Ramos (cell line): ENCODE measurements at regions not wholly inside any gene's neighbourhood (a gene's known extent, or its start where the extent isn't known, plus 50 kb on each side); places are given as distances from the start of the nearest gene placed in this dataset.

Experiments used
- in situ Hi-C: fragments of 300-500 bp; cut with MboI; formaldehyde crosslinking; loops from one replicate; pipeline ENCODE4 v1.14.3; 2022; ENCODE audit warnings: low sequenced_read_pairs; ENCODE audit not compliant: unreplicated experiment

- in situ Hi-C loops: no loop called here
Observed at GRCh38 chr2:16326711-16327300, 338.8 kb downstream of the CYRIA start.

GRCh38 chr2:16325976-16326510 is 339.6 kb downstream of the CYRIA start:
- in situ Hi-C loops: no loop called here

- in situ Hi-C loops: no loop called here
Observed at GRCh38 chr2:16325016-16325975, 340.3 kb downstream of the CYRIA start.

DNA sequence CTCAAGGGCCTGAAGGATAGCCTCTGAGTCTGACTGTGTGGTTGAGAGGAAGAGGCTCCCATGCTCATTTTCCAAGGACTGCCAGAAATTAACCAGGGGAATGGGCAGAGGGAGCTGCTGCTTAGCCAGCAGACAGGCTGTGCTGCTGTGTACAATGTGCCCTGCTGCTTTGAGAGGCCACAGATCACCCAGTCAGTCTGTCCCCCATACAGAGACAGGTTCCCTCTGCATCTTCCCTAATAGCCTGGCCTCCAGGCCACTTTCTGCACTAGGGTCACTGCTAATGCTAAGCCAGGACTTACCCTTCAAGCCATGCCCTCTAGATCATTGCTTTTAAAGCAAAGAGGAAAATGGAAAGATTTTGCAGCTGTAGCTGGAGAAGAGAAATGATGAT is 341.1 kb downstream of the CYRIA start:
- in situ Hi-C loops: no loop called here

DNA sequence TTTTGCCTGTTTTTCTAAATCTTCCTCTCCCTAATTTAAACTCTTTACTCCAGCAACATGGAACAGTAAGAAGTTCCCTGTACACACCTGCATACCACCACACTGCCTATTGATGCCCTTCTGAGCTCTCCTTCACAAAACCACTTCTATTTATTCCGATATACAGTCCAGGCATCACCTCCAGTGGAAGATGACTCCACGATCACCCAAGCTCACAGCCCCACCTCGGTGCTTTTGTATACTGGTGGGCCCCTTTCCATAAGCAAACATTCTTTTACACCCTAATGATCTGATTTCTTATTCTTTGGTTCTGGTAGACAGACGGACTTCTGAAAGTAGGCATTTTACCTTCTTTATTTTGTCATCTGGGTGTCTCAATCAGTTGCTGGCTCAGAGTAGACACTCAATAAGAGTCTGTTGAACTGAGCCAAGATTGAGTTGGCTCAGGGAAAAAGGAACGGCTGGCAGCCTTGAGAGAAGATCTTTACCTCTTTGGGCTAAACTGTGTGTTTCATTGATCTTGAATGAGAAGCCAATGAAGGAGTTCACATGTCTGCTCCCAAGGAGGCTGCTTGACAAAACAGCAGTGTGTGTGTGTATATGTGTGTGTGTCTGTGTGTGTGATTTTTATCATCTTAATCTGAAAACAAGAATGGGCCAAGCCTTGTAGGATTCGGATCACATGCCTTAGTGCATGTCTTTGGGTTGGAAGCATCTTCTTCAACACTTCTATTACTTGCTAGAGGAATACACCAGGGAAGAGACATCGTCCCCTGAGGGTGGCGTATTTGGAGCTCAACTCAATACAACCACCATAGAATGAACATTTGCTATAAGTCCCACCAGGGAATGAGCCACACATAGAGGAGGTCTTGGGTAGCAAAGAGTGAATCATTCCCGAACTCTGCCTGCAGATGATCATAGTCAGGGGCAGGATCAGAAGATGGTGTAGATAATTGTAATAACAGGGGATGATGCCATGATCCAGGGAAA is 341.8 kb downstream of the CYRIA start:
- in situ Hi-C loops: no loop called here

DNA sequence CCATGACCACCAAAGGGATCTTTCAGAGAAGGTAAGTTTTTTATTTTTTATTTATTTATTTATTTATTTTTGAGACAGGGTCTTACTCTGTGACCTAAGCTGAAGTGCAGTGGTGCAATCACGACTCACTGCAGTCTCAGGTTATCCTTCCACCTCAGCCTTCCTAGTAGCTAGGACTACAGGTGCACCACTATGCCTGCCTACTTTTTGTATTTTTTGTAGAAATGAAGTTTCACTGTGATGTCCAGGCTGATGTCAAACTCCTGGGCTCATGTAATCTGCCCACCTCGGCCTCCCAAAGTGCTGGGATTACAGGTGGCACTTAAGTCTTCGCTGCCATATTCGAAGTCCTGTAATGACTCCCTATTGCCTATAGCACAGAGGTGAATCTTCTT is 342.5 kb downstream of the CYRIA start:
- in situ Hi-C loops: no loop called here

GRCh38 chr2:16322308-16323125 is 343.1 kb downstream of the CYRIA start:
- in situ Hi-C loops: no loop called here

DNA sequence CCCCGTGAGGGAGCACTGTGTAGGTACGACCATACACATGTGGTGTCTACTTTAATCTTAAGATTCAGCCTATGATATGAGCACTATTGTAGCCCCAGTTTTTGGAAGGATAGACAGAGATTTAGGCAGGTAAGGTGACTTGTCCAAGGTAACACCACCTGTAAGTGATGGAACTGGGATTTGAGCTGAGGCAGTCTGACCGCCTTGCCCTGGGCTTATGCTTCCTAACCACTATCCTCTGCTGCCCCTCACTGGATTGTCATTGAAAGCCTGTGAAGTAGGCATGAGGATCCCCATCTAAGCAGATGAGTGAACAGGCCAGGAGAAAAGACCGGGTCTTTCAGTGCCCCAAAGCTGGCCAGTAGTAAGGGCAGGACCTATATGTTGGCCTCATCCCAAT is 343.8 kb downstream of the CYRIA start:
- in situ Hi-C loops: no loop called here

DNA sequence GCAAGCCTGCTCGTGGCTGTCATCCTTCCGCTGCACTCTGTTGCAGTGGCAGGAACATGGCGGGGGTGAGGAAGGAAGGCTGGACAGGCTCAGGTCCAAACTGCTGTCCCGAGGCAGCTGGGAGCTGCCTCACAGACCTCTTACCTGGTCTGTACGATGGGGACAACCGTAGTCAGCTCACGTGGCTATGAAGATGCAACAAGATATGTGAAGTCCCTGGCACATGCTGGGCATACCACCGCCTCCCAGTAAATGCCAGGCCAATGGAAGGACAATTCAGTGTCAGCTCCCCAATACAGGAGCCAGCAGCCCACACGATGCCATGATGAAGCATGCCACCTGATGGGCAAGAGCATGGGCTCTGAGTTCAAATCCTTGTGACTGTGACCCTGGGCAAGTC is 344.4 kb downstream of the CYRIA start:
- in situ Hi-C loops: no loop called here

DNA sequence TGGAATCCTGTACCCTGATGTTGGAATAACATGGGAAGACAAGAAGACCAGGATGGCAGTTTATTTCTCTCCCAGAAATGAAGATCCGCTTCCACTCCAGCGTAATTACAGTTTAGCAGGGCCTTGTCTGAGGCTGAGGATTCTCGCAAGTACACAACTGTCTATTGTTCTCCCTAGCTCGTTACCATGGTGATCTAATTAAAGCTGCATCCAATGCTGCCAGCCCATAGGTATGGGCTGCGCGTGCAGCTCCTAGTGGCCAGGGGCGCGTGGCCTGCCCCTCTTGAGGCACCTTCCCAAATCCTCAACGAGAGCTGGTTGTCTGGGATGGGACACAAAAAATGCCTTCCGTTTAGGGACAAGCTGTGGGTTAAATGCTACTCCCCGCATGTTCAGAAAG is 344.9 kb downstream of the CYRIA start:
- in situ Hi-C loops: no loop called here

DNA sequence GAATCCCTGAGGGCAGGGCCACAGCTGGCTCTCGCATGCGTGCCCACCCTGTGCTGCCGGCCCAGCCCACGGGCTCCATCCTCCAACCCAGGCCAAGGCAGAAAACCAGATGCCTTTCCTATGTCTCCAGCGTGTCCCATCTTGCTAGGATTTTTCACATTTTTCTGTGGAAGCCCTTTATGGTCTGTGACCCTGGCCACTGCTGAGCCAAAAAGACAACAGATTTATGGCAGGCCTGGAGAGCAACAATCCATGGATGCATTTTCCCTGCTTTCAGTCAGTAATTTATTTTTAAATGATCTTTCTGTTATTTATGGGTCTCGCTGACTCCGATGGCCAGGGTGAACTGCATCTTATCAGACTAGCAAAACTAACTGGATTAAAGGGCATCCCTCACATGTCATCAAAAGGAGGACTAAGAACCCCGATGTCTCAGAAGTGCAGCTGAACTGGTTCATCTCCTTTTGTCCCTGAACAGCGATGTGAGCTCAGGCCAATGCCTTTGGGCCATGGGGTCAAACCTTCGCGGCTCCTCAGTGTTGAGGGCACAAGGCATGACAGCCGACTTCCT is 346.0 kb downstream of the CYRIA start:
- in situ Hi-C loops: no loop called here

- in situ Hi-C loops: no loop called here
Observed at GRCh38 chr2:16318474-16319195, 347.0 kb downstream of the CYRIA start.

DNA sequence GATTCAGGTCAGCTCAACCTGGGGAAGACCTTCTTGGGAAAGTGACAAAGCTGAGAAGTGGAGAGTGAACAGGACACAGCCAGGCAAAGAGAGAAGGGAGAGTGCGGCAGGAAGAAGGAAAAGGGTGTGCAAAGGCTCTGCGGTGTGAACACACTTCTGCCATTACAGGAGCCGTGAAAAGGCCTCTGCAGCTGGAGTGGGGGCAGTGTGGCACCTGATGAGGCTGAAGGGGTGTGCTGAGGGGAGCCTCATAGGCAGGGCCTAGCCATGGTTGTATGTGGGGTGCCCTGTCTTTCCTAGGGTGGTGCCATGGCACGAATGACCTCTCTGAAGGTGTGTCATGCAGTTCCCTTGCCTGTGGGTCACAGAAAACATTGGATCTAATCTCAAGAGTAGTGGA is 347.6 kb downstream of the CYRIA start:
- in situ Hi-C loops: no loop called here

- in situ Hi-C loops: no loop called here
Observed at GRCh38 chr2:16317211-16317830, 348.3 kb downstream of the CYRIA start.

- in situ Hi-C loops: no loop called here
Observed at GRCh38 chr2:16316456-16317210, 349.0 kb downstream of the CYRIA start.

DNA sequence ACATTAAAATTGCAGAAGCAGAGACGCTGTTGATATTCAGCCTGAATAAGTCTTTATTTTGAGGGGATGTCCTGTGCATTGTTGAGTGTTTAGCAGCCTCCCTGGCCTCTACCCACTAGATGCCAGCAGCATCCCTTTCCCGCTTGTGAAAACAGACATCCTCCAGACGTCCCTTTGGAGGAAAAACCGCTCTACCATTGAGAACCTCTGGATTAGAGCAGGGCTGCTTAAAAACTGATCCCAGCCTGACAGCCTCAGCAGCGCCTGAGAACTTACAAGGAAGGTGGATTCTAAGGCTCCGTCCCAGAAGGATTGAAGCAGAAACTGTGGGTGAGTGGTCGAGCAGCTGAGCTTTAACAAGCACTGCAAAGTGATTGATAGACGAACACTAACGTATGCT is 349.7 kb downstream of the CYRIA start:
- in situ Hi-C loops: no loop called here

DNA sequence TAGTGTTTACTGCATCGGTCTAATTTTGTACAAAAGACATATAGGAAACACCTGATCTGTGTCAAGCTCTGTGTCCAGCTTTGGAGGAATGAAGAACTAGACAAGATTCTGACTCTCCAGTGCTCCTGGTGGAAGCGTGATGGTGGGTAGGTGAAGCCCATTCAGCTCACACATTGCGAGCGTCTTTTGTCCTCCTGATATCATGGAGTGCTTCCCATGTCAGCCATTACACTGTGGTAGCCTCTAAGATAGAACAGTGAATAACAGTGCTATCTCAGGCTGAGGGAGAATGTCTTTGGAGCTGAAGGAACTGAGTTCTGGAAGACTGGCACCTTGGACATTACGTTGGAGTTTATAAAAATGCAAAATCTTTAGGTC is 350.2 kb downstream of the CYRIA start:
- in situ Hi-C loops: no loop called here
